Astrocyte of the cerebellum (primary cell): ENCODE measurements at regions not wholly inside any gene's neighbourhood (a gene's known extent, or its start where the extent isn't known, plus 50 kb on each side); places are given as distances from the start of the nearest gene placed in this dataset.
A peak's percentile ranks its signal among the peaks of the same experiment; 100 is the strongest.

ENCODE experiments used
- DNase-seq: peaks from one replicate; pipeline ENCODE4 v3.0.0-alpha.2; 2011; ENCODE audit warnings: low read depth
- H3K4me3 ChIP-seq: 2 replicates; pipeline ENCODE4 v1.5.1; 2011; ENCODE audit warnings: mild to moderate bottlenecking, low read depth, low read length, moderate library complexity
- in situ Hi-C: cut with HindIII; loops from 2 replicates; pipeline ENCODE4 v1.10.0; 2017; ENCODE audit warnings: low sequenced_read_pairs
- TF ChIP-seq, protein P1 (sequence below): IDR thresholded peaks from 2 replicates; pipeline ENCODE4 v1.5.1; 2012; ENCODE audit warnings: low read length, low read depth, moderate library complexity, mild to moderate bottlenecking; ENCODE audit errors: missing control alignments

- in situ Hi-C loops: no loop called here
- TF ChIP-seq, protein P1, sequence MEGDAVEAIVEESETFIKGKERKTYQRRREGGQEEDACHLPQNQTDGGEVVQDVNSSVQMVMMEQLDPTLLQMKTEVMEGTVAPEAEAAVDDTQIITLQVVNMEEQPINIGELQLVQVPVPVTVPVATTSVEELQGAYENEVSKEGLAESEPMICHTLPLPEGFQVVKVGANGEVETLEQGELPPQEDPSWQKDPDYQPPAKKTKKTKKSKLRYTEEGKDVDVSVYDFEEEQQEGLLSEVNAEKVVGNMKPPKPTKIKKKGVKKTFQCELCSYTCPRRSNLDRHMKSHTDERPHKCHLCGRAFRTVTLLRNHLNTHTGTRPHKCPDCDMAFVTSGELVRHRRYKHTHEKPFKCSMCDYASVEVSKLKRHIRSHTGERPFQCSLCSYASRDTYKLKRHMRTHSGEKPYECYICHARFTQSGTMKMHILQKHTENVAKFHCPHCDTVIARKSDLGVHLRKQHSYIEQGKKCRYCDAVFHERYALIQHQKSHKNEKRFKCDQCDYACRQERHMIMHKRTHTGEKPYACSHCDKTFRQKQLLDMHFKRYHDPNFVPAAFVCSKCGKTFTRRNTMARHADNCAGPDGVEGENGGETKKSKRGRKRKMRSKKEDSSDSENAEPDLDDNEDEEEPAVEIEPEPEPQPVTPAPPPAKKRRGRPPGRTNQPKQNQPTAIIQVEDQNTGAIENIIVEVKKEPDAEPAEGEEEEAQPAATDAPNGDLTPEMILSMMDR: no peak
- peak; percentile 92 for DNase-seq
- no peak overlapping the region for H3K4me3 ChIP-seq
Observed at GRCh38 chr9:111728617-111729366, 65.9 kb downstream of the SHOC1 start.

DNA sequence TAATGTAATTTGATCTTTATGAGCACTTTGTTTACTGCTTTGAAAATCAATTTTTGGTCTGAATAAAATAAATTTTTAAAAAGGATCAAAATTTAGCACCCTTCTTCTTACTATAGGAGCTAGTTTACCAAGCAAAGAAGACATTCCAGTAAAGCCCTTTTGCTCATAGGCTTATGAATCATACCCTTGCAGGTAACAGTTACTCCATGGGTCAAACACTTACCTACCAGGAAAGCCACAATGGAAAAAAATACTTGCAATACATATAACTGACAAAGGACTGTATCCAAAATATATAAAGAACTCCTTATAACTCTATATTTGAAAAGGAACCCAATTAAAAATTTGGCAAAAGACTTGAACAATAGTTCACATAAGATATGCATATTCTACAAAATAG is 66.6 kb downstream of the SHOC1 start:
- peak; percentile 4 for DNase-seq
- H3K4me3 ChIP-seq: no peak overlapping the region
- TF ChIP-seq, protein P1: no peak
- in situ Hi-C loops: no loop called here

DNA sequence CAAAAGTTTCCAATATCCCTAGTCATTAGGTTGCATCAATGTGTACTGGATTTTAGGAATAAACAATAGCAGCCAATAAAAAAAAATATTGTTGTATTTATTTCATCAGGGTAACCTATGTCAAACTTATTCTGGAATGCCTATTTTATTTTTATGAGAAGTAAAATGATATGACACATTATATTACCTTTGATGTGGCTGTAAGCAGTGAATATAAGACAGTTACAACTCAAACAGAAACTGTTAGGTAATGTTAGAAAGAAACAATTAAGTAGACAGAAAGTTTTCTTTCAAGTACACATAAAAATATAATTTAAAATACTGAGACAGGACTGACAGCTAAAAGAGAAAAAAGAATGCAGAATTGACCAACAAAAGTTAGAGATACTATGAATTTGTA is 65.5 kb downstream of the GNG10 start:
- in situ Hi-C loops: no loop called here

GRCh38 chr9:111720174-111720573 is 58.8 kb downstream of the GNG10 start:
- DNase-seq: no peak
- TF ChIP-seq, protein P1: no peak
- in situ Hi-C loops: no loop called here
- no peak overlapping the region for H3K4me3 ChIP-seq

More for the DNA sequence above, 65.5 kb downstream of the GNG10 start:
- H3K4me3 ChIP-seq: no peak overlapping the region
- DNase-seq: no peak
- TF ChIP-seq, protein P1: no peak
